GM03348 (cell line): ENCODE measurements at regions not wholly inside any gene's neighbourhood (a gene's known extent, or its start where the extent isn't known, plus 50 kb on each side); places are given as distances from the start of the nearest gene placed in this dataset.

ENCODE experiments used
- DNase-seq: peaks from one replicate; pipeline ENCODE4 v3.0.0; 2012; ENCODE audit warnings: low spot score

- no peak for DNase-seq
Measured at GRCh38 chr6:88342336-88342735, 176.2 kb upstream of the CNR1 start.

GRCh38 chr6:88339761-88340160 is 173.6 kb upstream of the CNR1 start:
- DNase-seq = no peak

DNA sequence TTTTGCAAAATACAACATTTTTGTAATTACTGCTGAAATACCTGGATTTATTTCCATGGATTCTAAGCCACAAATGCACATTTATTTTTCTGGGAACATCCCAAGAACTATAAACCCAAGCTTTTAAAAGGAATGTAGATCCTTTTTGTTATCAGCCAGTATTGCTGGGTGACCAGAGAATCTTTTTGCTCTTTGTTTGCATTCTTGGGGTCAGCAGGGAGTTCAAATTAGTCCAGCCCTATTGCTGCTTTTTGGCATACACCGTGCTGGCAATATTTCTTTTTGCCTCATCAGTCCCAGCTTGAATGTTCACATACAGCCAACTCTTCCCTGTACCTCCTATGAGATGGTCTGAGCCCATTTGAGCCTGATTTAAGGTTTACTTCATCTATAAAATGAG is 155.2 kb upstream of the CNR1 start:
- no peak for DNase-seq

DNA sequence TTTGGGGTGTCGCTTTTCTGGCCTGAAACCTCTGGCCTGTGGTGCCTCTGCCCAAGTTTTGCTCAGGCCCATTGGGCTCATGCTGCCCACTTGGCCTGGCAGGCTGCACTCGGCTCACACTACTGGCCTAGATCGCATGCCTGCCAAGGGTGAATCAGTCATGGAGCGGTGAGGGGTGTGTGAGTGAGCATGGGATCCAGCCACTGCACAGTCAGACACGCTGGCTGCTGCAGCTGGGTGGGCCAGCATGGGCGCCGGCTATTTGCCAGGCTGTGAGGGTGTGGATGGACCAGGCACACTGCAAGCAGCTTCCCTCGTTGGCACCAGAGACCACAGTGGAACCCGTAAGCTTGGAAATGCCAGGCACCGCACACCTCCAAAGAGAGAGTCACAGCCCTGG is 145.4 kb upstream of the CNR1 start:
- no peak for DNase-seq

GRCh38 chr6:88304520-88304919 is 138.4 kb upstream of the CNR1 start:
- DNase-seq = no peak

DNA sequence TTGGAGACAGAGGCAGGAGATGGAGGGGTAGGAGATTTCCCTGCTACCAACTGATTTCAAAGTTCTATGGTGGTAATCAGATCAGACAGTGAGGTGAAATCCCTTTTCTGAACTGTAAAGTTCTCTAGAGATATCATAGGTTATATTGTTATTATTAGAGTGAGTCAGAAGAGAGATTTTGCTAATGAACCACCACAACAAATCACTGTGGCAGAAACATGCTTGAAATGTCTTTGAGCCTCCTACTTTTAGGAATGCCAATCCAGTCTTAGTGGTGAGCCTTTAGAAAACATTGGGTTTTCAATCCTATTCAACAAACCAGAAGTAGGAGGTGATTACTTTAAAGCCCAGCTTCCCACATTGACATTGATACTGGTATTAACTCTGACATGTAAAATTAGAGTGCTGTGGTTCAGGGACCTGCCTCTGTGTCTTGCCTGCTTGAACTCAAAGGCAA is 136.7 kb upstream of the CNR1 start:
- no peak for DNase-seq

DNA sequence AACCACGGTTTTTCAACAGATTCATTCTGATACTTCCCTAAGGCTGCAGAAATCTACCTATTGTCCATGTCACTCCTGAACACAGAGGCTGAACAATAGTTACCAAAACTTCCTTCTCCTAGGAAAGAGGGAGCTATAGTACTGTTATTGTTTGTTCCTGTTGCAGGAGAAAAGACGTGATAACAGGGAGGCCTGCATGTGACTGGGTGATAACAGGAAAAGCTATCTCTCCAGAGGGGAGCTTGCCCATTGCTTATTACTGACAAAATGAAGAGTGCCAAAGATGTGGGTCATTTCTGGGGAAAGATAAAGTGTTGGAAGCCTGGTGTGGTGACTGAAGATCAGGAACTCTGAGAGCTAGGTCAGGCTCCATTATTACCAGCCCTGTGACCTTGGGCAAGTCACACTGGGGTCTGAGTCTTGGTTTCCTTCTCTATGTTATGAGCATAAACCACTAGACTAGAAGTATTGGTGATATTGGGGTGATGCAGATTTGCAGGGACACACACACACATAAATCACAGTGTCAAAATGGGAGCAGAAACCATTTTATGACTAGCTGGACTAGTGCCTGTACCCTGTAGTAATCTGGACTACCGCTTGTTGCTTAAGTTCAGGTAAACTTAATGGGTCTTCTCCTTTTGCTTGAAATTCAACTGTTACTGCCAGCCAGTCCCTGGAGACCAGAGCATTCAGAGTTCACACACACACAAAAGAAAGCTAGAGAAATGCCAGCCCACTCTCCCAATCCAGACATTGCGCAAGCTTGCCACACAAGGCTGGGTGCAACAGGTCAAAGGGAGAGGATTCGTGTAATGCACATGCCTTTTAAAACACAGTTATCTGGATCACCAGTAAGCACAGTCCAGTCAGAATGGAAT is 136.0 kb upstream of the CNR1 start:
- DNase-seq = no peak

DNA sequence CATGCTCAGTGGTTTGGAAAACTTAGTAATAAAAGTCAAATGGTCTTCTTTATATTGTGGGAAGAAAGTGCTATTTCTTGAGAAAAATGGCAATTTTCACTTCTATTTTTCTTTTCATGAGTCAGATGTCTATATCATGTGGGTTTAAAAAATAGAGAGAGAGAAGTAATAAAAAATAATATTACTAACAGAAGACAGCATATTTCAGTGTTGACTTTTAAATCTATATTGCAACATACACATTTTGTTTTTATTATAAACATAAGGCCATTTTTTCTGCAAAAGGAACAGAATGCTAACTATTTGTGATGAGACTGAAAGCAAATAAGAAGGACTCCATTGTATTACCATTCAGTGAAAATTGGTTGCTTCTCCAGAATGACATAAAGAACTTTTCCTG is 135.1 kb upstream of the CNR1 start:
- no peak for DNase-seq

GRCh38 chr6:88298066-88298845 is 132.1 kb upstream of the CNR1 start:
- no peak for DNase-seq

DNA sequence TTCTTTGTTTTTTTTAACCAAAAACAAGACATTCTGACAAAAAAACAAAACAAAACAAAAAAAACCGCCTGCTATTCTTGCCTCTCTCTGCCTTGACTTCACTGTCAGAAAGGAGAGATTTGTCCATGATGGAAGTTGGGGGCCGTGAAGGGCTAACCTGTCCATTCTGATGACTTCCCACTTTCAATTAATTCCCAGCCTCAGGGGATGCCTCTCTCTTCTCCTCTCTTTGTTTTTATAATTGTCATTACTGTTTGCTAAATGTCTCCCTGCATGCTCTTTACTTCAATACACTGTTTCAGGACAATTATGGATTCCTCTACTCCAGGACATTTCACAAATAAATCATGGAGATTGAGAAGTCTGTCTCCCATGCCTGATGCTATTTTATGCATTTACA is 130.5 kb upstream of the CNR1 start:
- DNase-seq = no peak

DNA sequence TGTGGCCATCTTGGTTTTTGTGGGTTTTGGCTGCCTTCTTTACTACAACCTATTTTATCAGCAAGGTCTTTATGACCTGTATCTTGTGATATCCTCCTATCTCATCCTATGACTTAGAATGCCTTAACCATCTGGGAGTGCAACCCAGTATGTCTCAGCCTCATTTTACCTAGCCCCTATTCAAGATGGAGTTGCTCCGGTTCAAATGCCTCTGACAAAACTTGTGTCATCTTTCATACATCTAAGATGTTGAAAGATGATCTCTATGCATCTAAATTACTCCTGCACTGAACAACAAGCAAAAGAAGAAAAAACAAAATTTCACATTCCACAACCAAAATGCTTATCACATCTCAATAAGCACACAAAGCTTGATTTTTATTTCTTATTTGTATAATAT is 129.5 kb upstream of the CNR1 start:
- no peak for DNase-seq

GRCh38 chr6:88294702-88295101 is 128.6 kb upstream of the CNR1 start:
- DNase-seq = no peak

DNA sequence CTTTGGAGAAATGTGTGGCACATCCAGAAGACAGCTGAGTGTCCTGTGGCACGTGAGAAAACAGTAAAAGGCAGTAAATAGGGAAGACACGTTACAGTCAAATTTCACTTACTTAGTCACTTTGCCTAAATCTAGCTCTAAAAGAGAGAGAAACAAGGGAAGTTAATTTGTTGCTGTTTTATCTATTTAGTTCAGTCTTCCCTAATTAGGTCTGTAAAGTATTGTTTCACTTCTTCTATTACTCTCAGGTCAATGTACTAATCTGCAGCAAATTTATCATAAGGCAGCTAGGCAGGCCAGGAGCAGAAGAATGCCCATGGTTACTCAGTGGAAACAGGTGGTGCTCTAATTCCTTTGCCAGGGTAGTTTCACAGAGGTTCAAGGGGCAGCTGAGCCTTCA is 124.3 kb upstream of the CNR1 start:
- no peak for DNase-seq

- no peak for DNase-seq
Measured at GRCh38 chr6:88287696-88288095, 121.5 kb upstream of the CNR1 start.

DNA sequence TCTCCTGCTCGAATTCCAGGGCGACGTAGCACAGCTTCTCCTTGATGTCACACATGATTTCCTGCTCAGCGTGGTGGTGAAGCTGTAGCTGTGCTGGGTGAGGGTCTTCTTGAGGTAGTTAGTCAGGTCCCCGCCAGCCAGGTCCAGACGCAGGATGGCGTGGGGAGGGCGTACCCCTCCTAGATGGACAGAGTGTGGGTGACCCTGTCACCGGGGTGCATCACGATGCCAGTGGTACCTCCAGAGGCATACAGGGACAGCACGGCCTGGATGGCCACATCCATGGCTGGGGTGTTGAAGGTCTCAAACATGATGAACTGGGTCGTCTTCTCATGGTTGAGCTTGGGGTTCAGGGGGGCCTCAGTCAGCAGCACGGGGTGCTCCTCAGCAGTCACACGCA is 110.2 kb upstream of the CNR1 start:
- DNase-seq = no peak

DNA sequence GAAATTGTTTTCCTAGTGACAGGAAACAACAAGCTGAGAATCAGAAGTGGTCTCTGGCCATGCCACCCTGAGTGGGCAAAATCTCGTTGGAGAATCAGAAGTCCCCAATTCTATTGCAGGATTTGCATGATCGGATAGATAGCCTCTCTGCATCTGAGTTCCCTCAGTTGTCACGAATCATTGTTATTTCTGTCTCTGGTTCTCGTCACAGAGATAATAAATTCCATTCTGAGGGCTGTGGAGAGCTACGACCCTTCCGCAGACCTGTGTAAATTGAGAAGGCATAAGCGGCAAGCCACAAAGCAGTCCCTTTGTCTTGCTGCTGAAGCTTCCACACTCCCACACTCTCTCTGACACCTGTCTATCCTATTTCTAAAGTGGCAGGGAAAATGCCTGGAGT is 102.4 kb upstream of the CNR1 start:
- DNase-seq = no peak

GRCh38 chr6:88266126-88266525 is 100.0 kb upstream of the CNR1 start:
- DNase-seq = no peak

DNA sequence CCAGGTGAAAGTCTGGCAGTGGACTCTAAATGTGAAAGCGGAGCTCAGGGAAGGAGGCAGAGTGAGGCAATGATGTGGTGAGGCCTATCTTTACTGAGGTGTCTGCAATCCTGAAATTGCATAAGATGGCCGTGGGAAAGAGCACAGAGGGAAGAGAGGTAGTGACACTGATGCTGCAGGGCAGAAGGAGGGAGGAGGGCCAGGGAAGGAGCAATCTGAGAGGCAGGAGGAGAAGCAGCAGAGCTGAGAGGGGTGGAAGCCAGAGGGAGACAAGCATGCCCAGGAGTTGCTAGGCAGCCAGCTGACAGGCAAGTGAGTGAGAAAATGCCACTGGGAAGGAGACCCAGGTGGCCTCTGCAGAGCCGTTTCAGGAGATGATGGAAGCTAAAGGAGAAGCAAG is 97.4 kb upstream of the CNR1 start:
- no peak for DNase-seq

- DNase-seq = no peak
Measured at GRCh38 chr6:88262332-88262731, 96.2 kb upstream of the CNR1 start.

DNA sequence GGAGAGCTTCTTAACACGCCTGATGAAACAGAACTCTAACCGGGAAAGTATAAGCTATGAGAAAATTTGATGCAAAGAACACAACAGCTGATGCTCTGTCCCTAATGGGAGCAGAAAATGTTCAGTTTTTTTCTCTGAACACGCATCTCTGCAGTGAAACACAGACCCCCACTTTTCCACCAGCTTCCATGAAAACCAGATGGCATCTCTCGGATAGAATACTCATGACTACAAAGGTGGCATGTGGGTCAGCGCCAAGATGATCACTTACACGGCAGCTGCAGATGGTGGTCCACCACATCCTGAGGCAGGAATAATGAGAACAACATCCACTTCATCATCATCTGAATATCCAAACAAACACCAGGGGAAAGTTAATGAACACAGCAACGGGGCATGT is 85.2 kb upstream of the CNR1 start:
- DNase-seq = no peak

GRCh38 chr6:88248709-88249321 is 82.7 kb upstream of the CNR1 start:
- no peak for DNase-seq

DNA sequence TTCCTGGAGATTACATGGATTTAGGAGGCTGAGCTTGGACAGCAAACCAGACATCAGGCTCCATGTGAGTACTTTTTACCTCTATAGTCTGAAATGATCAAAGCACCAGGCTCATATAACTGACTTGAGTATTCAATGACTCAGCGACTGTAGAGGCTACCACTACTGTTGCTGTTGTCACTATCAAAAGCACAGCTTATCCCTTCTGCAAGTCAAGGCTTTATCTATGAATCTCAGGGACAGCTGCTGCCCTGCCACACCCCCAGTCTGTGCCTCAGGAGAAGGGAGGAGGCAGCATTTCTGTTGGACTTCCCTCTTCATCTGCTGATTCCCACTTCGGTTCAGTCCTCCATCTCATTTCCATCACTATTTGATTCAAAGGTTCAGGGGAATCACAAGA is 80.5 kb upstream of the CNR1 start:
- DNase-seq = no peak

GRCh38 chr6:88244721-88245120 is 78.6 kb upstream of the CNR1 start:
- no peak for DNase-seq
